B cell (primary cell): ENCODE measurements at regions not wholly inside any gene's neighbourhood (a gene's known extent, or its start where the extent isn't known, plus 50 kb on each side); places are given as distances from the start of the nearest gene placed in this dataset.

ENCODE experiments used
- ATAC-seq: fragments of 200-7000 bp; cut with Tn5 transposase; one replicate; pipeline ENCODE4 v1.10.0; 2021; ENCODE audit warnings: low read depth, mild to moderate bottlenecking, moderate number of reproducible peaks, moderate library complexity
- CTCF ChIA-PET: fragments of 350-600 bp; sonication (Branson Sonifier 250); formaldehyde crosslinking; loops from one replicate; lab custom pipeline; 2021; ENCODE audit warnings: antibody characterized with exemption, inconsistent platforms; lab: Charles Lee
- POLR2A ChIA-PET: fragments of 350-600 bp; sonication (Branson Sonifier 250); formaldehyde crosslinking; loops from one replicate; lab custom pipeline; 2021; ENCODE audit warnings: antibody characterized with exemption; lab: Charles Lee
- DNase-seq: peaks from one replicate; pipeline ENCODE4 v3.0.0; 2013
- H2AFZ ChIP-seq: 2 replicates; pipeline ENCODE4 v1.6.1; 2012; ENCODE audit warnings: mild to moderate bottlenecking, low read depth, low read length; ENCODE audit not compliant: insufficient read depth, poor library complexity, severe bottlenecking
- H3K27ac ChIP-seq, 2 donors: 1 replicate in 1 of 2; 2 replicates in 1 of 2; pipeline ENCODE4 v1.5.1; 2012 to 2013; ENCODE audit warnings: low read length in 2 of 2, mild to moderate bottlenecking in 2 of 2, moderate library complexity in 1 of 2
- H3K27me3 ChIP-seq, 4 experiments: fragments of 200-600 bp in 1 of 4; sonication (generic) in 1 of 4; replicated peaks in 1 of 4; 1 replicate in 2 of 4; 2 replicates in 2 of 4; pipeline versions ENCODE4 v1.6.1 to v1.7.0; 2013 to 2016; ENCODE audit warnings: low read length in 3 of 4, mild to moderate bottlenecking in 2 of 4, mixed read lengths in 1 of 4, moderate library complexity in 1 of 4; ENCODE audit not compliant: insufficient read depth in 4 of 4, control insufficient read depth in 3 of 4; ENCODE audit errors: control extremely low read depth in 1 of 4
- H3K36me3 ChIP-seq, 2 experiments: replicated peaks in 1 of 2; 1 replicate in 1 of 2; 2 replicates in 1 of 2; pipeline versions ENCODE4 v1.6.1 to v1.7.1; 2013; ENCODE audit warnings: low read length in 1 of 2; ENCODE audit not compliant: insufficient read depth in 2 of 2, control insufficient read depth in 1 of 2; ENCODE audit errors: control extremely low read depth in 1 of 2, extremely low read depth in 1 of 2
- H3K4me1 ChIP-seq, 2 donors: fragments of 200-600 bp in 1 of 2; sonication (generic) in 1 of 2; 1 replicate in 1 of 2; 2 replicates in 1 of 2; pipeline versions ENCODE4 v1.5.1 to v1.6.1; 2013 to 2017; ENCODE audit warnings: low read length in 2 of 2; ENCODE audit not compliant: control insufficient read depth in 2 of 2, insufficient read depth in 2 of 2
- H3K4me2 ChIP-seq: replicated peaks from 2 replicates; pipeline ENCODE3; 2012; ENCODE audit warnings: mild to moderate bottlenecking, low read depth, low read length; ENCODE audit not compliant: poor library complexity, severe bottlenecking
- H3K4me3 ChIP-seq, 5 experiments: fragments of 200-600 bp in 1 of 5; sonication (generic) in 1 of 5; 1 replicate in 3 of 5; 2 replicates in 2 of 5; pipeline versions ENCODE4 v1.5.1 to v1.7.0; 2011 to 2016; ENCODE audit warnings: low read length in 4 of 5, mild to moderate bottlenecking in 4 of 5, low read depth in 2 of 5, control low read depth in 1 of 5, moderate library complexity in 1 of 5; ENCODE audit not compliant: insufficient read depth in 1 of 5; ENCODE audit errors: control extremely low read depth in 1 of 5, extremely low read depth in 1 of 5
- H3K79me2 ChIP-seq: fragments of 200-600 bp; sonication (generic); one replicate; pipeline ENCODE4 v1.6.0; 2016; ENCODE audit warnings: low read length; ENCODE audit not compliant: control insufficient read depth, insufficient read depth
- H3K9ac ChIP-seq: fragments of 200-600 bp; sonication (generic); 2 replicates; pipeline ENCODE4 v1.6.1; 2017; ENCODE audit warnings: mild to moderate bottlenecking, low read length, moderate library complexity
- H3K9me3 ChIP-seq, 3 donors: one replicate each; pipeline versions ENCODE4 v1.6.1 to v1.7.1; 2013; ENCODE audit warnings: low read length in 2 of 3; ENCODE audit not compliant: control insufficient read depth in 2 of 3, insufficient read depth in 1 of 3; ENCODE audit errors: control extremely low read depth in 1 of 3
- H4K20me1 ChIP-seq: 2 replicates; pipeline ENCODE4 v1.6.0; 2012; ENCODE audit warnings: mild to moderate bottlenecking, low read length; ENCODE audit not compliant: insufficient read depth, control insufficient read depth, poor library complexity, severe bottlenecking
- H3K27ac Mint-ChIP-seq: one replicate; pipeline ENCODE4 v1.8.0; 2021; ENCODE audit warnings: mixed read lengths
- H3K27me3 Mint-ChIP-seq: one replicate; pipeline ENCODE4 v1.8.0; 2021; ENCODE audit warnings: mixed read lengths
- H3K4me1 Mint-ChIP-seq: one replicate; pipeline ENCODE4 v1.8.0; 2021; ENCODE audit warnings: mixed read lengths
- H3K4me3 Mint-ChIP-seq: one replicate; pipeline ENCODE4 v1.8.0; 2021; ENCODE audit warnings: mixed read lengths
- H3K9me3 Mint-ChIP-seq: one replicate; pipeline ENCODE4 v1.8.0; 2022; ENCODE audit warnings: mixed read lengths; ENCODE audit not compliant: insufficient read depth
- EZH2 ChIP-seq: IDR thresholded peaks from 2 replicates; pipeline ENCODE4 v1.6.1; 2012; ENCODE audit warnings: borderline replicate concordance, low read depth, mild to moderate bottlenecking, moderate library complexity, low read length; ENCODE audit not compliant: insufficient read depth, poor library complexity, severe bottlenecking
- WGBS: methylation state at CpG from one replicate; pipeline ENCODE4 v1.1.5; 2013; ENCODE audit warnings: missing lambda C conversion rate; ENCODE audit not compliant: insufficient coverage; 5-methylcytosine and 5-hydroxymethylcytosine counted together
- intact Hi-C: fragments of 100-400 bp; cut with micrococcal nuclease; formaldehyde crosslinking; loops from one replicate; pipeline ENCODE4 v1.10.0; 2022
- TF ChIP-seq, protein P1 (sequence below): fragments of 200-600 bp; IDR thresholded peaks from one replicate; pipeline ENCODE4 v1.8.0; 2022; ENCODE audit warnings: antibody characterized with exemption, mild to moderate bottlenecking

DNA sequence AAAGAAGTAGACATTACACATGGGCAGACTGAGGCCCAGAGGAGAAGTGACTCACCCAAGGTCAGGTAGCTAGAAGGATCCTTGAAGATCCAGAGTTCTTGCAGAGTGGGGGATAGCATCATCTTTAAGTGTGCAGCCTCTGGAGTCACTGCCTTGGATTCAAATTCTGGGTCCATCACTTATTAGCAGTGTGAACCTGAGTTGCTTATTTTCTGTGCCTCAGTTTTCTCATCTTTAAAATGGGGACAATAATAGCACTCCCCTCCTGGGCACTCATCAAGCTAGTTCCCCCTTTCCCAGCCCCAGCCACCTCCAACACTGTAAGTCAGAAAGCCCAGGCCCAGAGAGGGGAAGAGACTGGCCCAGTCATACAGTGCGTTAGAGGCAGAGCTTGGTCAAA is 141.8 kb upstream of the PJA1 start:
- H3K27ac ChIP-seq: no peak overlapping the region
- DNase-seq: no peak
- no peak overlapping the region for H3K4me3 Mint-ChIP-seq
- H3K4me2 ChIP-seq: no peak overlapping the region
- no CpG with 5 or more reads among the region's 1 CpG for WGBS
- H3K27me3 ChIP-seq: peaks cover 0 to 3% (median 0%) of the 10 kb centered on the region in 4 experiments
- TF ChIP-seq, protein P1, sequence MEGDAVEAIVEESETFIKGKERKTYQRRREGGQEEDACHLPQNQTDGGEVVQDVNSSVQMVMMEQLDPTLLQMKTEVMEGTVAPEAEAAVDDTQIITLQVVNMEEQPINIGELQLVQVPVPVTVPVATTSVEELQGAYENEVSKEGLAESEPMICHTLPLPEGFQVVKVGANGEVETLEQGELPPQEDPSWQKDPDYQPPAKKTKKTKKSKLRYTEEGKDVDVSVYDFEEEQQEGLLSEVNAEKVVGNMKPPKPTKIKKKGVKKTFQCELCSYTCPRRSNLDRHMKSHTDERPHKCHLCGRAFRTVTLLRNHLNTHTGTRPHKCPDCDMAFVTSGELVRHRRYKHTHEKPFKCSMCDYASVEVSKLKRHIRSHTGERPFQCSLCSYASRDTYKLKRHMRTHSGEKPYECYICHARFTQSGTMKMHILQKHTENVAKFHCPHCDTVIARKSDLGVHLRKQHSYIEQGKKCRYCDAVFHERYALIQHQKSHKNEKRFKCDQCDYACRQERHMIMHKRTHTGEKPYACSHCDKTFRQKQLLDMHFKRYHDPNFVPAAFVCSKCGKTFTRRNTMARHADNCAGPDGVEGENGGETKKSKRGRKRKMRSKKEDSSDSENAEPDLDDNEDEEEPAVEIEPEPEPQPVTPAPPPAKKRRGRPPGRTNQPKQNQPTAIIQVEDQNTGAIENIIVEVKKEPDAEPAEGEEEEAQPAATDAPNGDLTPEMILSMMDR: no peak
- no peak for TF ChIP-seq EZH2
- H3K36me3 ChIP-seq: no peaks in the 10 kb centered on the region
- no peak overlapping the region for H3K9ac ChIP-seq
- H3K9me3 ChIP-seq: no peaks in the 10 kb centered on the region
- no peak for ATAC-seq
- H3K4me3 ChIP-seq: no peak overlapping the region
- no peaks in the 10 kb centered on the region for H3K79me2 ChIP-seq
- no peak overlapping the region for H3K27ac Mint-ChIP-seq
- no peaks in the 10 kb centered on the region for H3K4me1 Mint-ChIP-seq
- no peaks in the 10 kb centered on the region for H3K9me3 Mint-ChIP-seq
- POLR2A ChIA-PET: no interaction called here
- no peak overlapping the region for H2AFZ ChIP-seq
- no peaks in the 10 kb centered on the region for H4K20me1 ChIP-seq
- intact Hi-C loops: no loop called here
- peaks cover 15% of the 10 kb centered on the region for H3K27me3 Mint-ChIP-seq
- no peaks in the 10 kb centered on the region for H3K4me1 ChIP-seq
- CTCF ChIA-PET: no interaction called here

DNA sequence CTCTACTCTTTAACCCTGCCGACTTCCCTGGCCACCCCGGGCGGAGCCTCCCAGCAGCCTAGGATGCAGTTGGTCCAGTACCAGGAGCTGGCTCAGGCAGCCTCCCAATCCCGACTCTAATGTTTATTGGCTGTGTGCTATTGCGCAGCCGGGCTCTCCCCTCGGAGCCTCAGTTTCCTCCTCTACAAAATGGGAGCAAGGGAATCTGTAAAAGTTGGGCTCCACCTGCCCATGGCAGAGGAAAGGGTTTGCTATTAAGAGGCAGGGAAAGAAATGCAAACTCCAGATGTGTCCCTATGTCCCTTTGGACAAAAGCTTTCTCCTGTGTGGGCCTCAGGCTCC is 140.8 kb upstream of the PJA1 start:
- POLR2A ChIA-PET: no interaction called here
- intact Hi-C loops: no loop called here
- Histone ChIP-seq H3K36me3 (no peaks in the 10 kb centered on the region), H3K4me2 (no peak overlapping the region), H3K27me3 (peaks cover 0 to 3% (median 0%) of the 10 kb centered on the region in 4 experiments), H2AFZ (no peak overlapping the region), H3K79me2 (no peaks in the 10 kb centered on the region), H3K9me3 (no peaks in the 10 kb centered on the region), H3K4me1 (no peaks in the 10 kb centered on the region), H4K20me1 (no peaks in the 10 kb centered on the region), H3K27ac (no peak overlapping the region), H3K4me3 (no peak overlapping the region), H3K9ac (no peak overlapping the region)
- Mint-ChIP-seq H3K4me3 (no peak overlapping the region), H3K9me3 (no peaks in the 10 kb centered on the region), H3K27me3 (peaks cover 15% of the 10 kb centered on the region), H3K27ac (no peak overlapping the region), H3K4me1 (no peaks in the 10 kb centered on the region)
- CTCF ChIA-PET: no interaction called here
- ATAC-seq (no peak), DNase-seq (no peak)
- no CpG with 5 or more reads among the region's 7 CpGs for WGBS
- TF ChIP-seq EZH2: no peak
- TF ChIP-seq, protein P1: no peak
